H9 (cell line): ENCODE measurements at regions not wholly inside any gene's neighbourhood (a gene's known extent, or its start where the extent isn't known, plus 50 kb on each side); places are given as distances from the start of the nearest gene placed in this dataset.

ENCODE experiments used
- DNase-seq: peaks from one replicate; pipeline ENCODE4 v3.0.0-alpha.2; 2017
- H2AFZ ChIP-seq: one replicate; pipeline ENCODE4 v1.6.1; 2013; ENCODE audit warnings: mild to moderate bottlenecking, low read length, control low read depth, moderate library complexity
- H2AK5ac ChIP-seq: 2 replicates; pipeline ENCODE4 v1.6.1; 2013; ENCODE audit warnings: low read length, control low read depth, mixed read lengths; ENCODE audit not compliant: insufficient read length
- H2BK120ac ChIP-seq: one replicate; pipeline ENCODE4 v1.6.1; 2013; ENCODE audit warnings: low read depth, mild to moderate bottlenecking, low read length, control low read depth, inconsistent platforms; ENCODE audit not compliant: poor library complexity, severe bottlenecking
- H2BK12ac ChIP-seq: 2 replicates; pipeline ENCODE4 v1.6.1; 2013; ENCODE audit warnings: low read length, control low read depth, mixed read lengths, low read depth; ENCODE audit not compliant: insufficient read length
- H2BK15ac ChIP-seq: 2 replicates; pipeline ENCODE4 v1.6.1; 2013; ENCODE audit warnings: low read depth, low read length, control low read depth
- H2BK20ac ChIP-seq: one replicate; pipeline ENCODE4 v1.6.1; 2013; ENCODE audit warnings: low read depth, mild to moderate bottlenecking, low read length, control low read depth, inconsistent platforms; ENCODE audit not compliant: poor library complexity, severe bottlenecking
- H2BK5ac ChIP-seq: 2 replicates; pipeline ENCODE4 v1.6.1; 2013; ENCODE audit warnings: low read length, control low read depth, mixed read lengths; ENCODE audit not compliant: insufficient read length
- H3K14ac ChIP-seq: 2 replicates; pipeline ENCODE4 v1.6.1; 2013; ENCODE audit warnings: low read length, control low read depth; ENCODE audit not compliant: insufficient read depth
- H3K18ac ChIP-seq: 2 replicates; pipeline ENCODE4 v1.6.1; 2013; ENCODE audit warnings: low read depth, mild to moderate bottlenecking, mixed read lengths, low read length, control low read depth; ENCODE audit not compliant: insufficient read length
- H3K23ac ChIP-seq: 2 replicates; pipeline ENCODE4 v1.6.1; 2013; ENCODE audit warnings: low read length, control low read depth, mixed read lengths, low read depth; ENCODE audit not compliant: insufficient read length
- H3K23me2 ChIP-seq: 2 replicates; pipeline ENCODE4 v1.6.1; 2013; ENCODE audit warnings: low read depth, mild to moderate bottlenecking, mixed read lengths, low read length, control low read depth; ENCODE audit not compliant: insufficient read length, poor library complexity, severe bottlenecking
- H3K27ac ChIP-seq: 2 replicates; pipeline ENCODE4 v1.5.1; 2013; ENCODE audit warnings: low read length, control low read depth, mixed read lengths, low read depth; ENCODE audit not compliant: insufficient read length
- H3K27me3 ChIP-seq: 2 replicates; pipeline ENCODE4 v1.6.1; 2013; ENCODE audit warnings: low read length, control low read depth, inconsistent platforms; ENCODE audit not compliant: insufficient read depth
- H3K4ac ChIP-seq: 2 replicates; pipeline ENCODE4 v1.6.1; 2013; ENCODE audit warnings: low read depth, mild to moderate bottlenecking, control low read depth, inconsistent platforms, low read length, moderate library complexity
- H3K4me1 ChIP-seq: 2 replicates; pipeline ENCODE4 v1.6.1; 2013; ENCODE audit warnings: low read length, control low read depth, inconsistent platforms; ENCODE audit not compliant: insufficient read depth
- H3K4me2 ChIP-seq: 2 replicates; pipeline ENCODE4 v1.6.1; 2013; ENCODE audit warnings: low read length, control low read depth, mixed read lengths; ENCODE audit not compliant: insufficient read length, insufficient read depth
- H3K56ac ChIP-seq: 2 replicates; pipeline ENCODE4 v1.6.1; 2013; ENCODE audit warnings: low read depth, mild to moderate bottlenecking, mixed read lengths, low read length, control low read depth; ENCODE audit not compliant: insufficient read length
- H3K79me1 ChIP-seq: 2 replicates; pipeline ENCODE4 v1.6.1; 2013; ENCODE audit warnings: low read depth, mild to moderate bottlenecking, moderate library complexity, low read length, control low read depth, inconsistent platforms; ENCODE audit not compliant: insufficient read depth, poor library complexity, severe bottlenecking
- H3K79me2 ChIP-seq: 2 replicates; pipeline ENCODE4 v1.6.1; 2013; ENCODE audit warnings: low read length, control low read depth, inconsistent platforms; ENCODE audit not compliant: insufficient read depth
- H3K9ac ChIP-seq: 2 replicates; pipeline ENCODE4 v1.6.1; 2013; ENCODE audit warnings: low read length, control low read depth, mixed read lengths; ENCODE audit not compliant: insufficient read length; ENCODE audit errors: extremely low read depth
- H3K9me3 ChIP-seq: one replicate; pipeline ENCODE4 v1.6.1; 2013; ENCODE audit warnings: low read depth, low read length, inconsistent platforms; ENCODE audit not compliant: control insufficient read depth
- H3T11ph ChIP-seq: one replicate; pipeline ENCODE4 v1.6.1; 2013; ENCODE audit warnings: mild to moderate bottlenecking, low read length, control low read depth, inconsistent platforms
- H4K20me1 ChIP-seq: one replicate; pipeline ENCODE4 v1.6.1; 2013; ENCODE audit not compliant: control insufficient read depth, insufficient read length, insufficient read depth
- H4K5ac ChIP-seq: 2 replicates; pipeline ENCODE4 v1.6.1; 2013; ENCODE audit warnings: low read depth, mild to moderate bottlenecking, mixed read lengths, low read length, control low read depth; ENCODE audit not compliant: insufficient read length
- H4K8ac ChIP-seq: replicated peaks from 2 replicates; pipeline ENCODE4 v1.6.1; 2013; ENCODE audit warnings: low read length, control low read depth, mixed read lengths, low read depth; ENCODE audit not compliant: insufficient read length
- H4K91ac ChIP-seq: 2 replicates; pipeline ENCODE4 v1.6.1; 2013; ENCODE audit warnings: low read depth, mild to moderate bottlenecking, moderate library complexity, mixed read lengths, low read length, control low read depth; ENCODE audit not compliant: insufficient read length
- H3K27ac Mint-ChIP-seq, 3 experiments: 2 replicates in 2 of 3; 3 replicates in 1 of 3; pipeline ENCODE4 v1.8.0; 2020 to 2021; ENCODE audit warnings: mixed read lengths in 3 of 3, mild to moderate bottlenecking in 1 of 3, moderate library complexity in 1 of 3
- H3K27me3 Mint-ChIP-seq: 2 replicates; pipeline ENCODE4 v1.8.0; 2021; ENCODE audit warnings: low read depth, mild to moderate bottlenecking, moderate library complexity, mixed read lengths
- H3K36me3 Mint-ChIP-seq, 3 experiments: 2 replicates in 2 of 3; 3 replicates in 1 of 3; pipeline ENCODE4 v1.8.0; 2020 to 2021; ENCODE audit warnings: low read depth in 3 of 3, mixed read lengths in 3 of 3; ENCODE audit not compliant: insufficient read depth in 1 of 3
- H3K4me1 Mint-ChIP-seq, 2 experiments: 2 replicates each; pipeline ENCODE4 v1.8.0; 2020; ENCODE audit warnings: mixed read lengths in 2 of 2
- H3K4me3 Mint-ChIP-seq, 2 experiments: 2 replicates in 1 of 2; 3 replicates in 1 of 2; pipeline ENCODE4 v1.8.0; 2020 to 2021; ENCODE audit warnings: mild to moderate bottlenecking in 2 of 2, mixed read lengths in 2 of 2, moderate library complexity in 1 of 2
- H3K9me3 Mint-ChIP-seq, 2 experiments: 2 replicates in 1 of 2; 3 replicates in 1 of 2; pipeline ENCODE4 v1.8.0; 2020; ENCODE audit warnings: mild to moderate bottlenecking in 2 of 2, mixed read lengths in 2 of 2, moderate library complexity in 1 of 2
- WGBS: extraction: QIAGEN DNeasy Blood & Tissue Kit; methylation state at CpG from one replicate; pipeline ENCODE4 v1.1.7; 2013; ENCODE audit warnings: missing lambda C conversion rate, low lambda C conversion rate, mixed read lengths; ENCODE audit not compliant: insufficient read length; ENCODE audit errors: extremely low coverage; 5-methylcytosine and 5-hydroxymethylcytosine counted together
- TF ChIP-seq, protein P1 (sequence below): fragments of 200-600 bp; sonication (generic); conservative IDR thresholded peaks from 3 replicates; pipeline ENCODE4 v1.8.0; 2021; ENCODE audit warnings: antibody characterized with exemption, mild to moderate bottlenecking

DNA sequence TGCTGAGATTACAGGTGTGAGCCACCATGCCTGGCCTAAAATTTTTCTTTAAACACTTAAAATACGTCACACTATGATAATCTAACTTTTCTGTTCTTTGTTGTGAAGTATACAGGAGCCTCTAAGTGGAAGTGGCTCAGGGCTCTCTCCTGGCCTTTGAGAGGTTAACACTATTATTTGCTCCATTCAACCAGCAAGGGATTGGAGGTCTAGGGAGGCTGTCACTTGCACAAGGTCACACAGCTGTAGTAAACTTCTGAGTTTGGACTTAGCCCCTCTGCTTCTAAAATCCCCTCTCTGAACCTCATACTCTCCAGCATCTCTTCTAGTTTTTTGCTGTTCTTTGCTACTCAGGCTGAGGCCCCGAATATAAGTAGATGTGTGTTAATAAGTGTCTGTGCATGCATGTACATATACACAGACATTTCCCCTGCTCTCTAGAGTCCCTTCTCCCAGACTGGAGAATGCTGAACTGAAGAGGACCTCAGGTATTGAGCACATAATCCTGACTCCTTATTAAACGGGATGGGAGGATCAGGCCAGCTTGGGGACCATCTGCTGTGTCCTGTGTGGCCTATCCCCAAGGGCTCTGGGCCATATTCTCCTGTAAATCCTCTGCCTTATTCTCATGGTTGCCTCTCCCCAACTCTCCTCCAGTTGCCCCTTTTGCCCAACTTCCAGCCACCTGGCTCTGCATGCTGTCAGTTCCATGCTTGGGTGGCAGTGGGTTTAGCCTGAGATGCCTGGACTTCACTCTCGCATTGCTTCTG lies 87.0 kb upstream of the SPRY4 start:
- no peak overlapping the region for H3K9ac ChIP-seq
- peak overlapping the region in 1 of 3 experiments; percentile 87; a peak in 1 of 7 replicates for H3K27ac Mint-ChIP-seq
- no CpG with 5 or more reads among the region's 4 CpGs for WGBS
- no peak overlapping the region for H2BK5ac ChIP-seq
- H3K27ac ChIP-seq, result no peak overlapping the region
- no peak overlapping the region for H3K4me3 Mint-ChIP-seq
- H4K8ac ChIP-seq, result no peak overlapping the region
- TF ChIP-seq, protein P1, sequence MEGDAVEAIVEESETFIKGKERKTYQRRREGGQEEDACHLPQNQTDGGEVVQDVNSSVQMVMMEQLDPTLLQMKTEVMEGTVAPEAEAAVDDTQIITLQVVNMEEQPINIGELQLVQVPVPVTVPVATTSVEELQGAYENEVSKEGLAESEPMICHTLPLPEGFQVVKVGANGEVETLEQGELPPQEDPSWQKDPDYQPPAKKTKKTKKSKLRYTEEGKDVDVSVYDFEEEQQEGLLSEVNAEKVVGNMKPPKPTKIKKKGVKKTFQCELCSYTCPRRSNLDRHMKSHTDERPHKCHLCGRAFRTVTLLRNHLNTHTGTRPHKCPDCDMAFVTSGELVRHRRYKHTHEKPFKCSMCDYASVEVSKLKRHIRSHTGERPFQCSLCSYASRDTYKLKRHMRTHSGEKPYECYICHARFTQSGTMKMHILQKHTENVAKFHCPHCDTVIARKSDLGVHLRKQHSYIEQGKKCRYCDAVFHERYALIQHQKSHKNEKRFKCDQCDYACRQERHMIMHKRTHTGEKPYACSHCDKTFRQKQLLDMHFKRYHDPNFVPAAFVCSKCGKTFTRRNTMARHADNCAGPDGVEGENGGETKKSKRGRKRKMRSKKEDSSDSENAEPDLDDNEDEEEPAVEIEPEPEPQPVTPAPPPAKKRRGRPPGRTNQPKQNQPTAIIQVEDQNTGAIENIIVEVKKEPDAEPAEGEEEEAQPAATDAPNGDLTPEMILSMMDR, result no peak
- H3K36me3 Mint-ChIP-seq, result peaks cover 0 to 4% (median 0%) of the 10 kb centered on the region in 3 experiments; a peak in 1 of 7 replicates
- H3K79me1 ChIP-seq, result no peaks in the 10 kb centered on the region
- H3K14ac ChIP-seq, result no peak overlapping the region
- no peak overlapping the region for H2BK20ac ChIP-seq
- H3K9me3 ChIP-seq, result no peaks in the 10 kb centered on the region
- H3K4me1 ChIP-seq, result no peaks in the 10 kb centered on the region
- H3K4me2 ChIP-seq, result no peak overlapping the region
- H2BK12ac ChIP-seq, result no peak overlapping the region
- no peaks in the 10 kb centered on the region for H4K20me1 ChIP-seq
- no peak overlapping the region for H3K56ac ChIP-seq
- no peaks in the 10 kb centered on the region for H3K27me3 Mint-ChIP-seq
- no peak overlapping the region for H3K18ac ChIP-seq
- H3K79me2 ChIP-seq, result no peaks in the 10 kb centered on the region
- no peak overlapping the region for H3K4ac ChIP-seq
- no peak for DNase-seq
- H2BK120ac ChIP-seq, result no peak overlapping the region
- peaks cover 2 to 3% of the 10 kb centered on the region in 2 experiments; a peak in 2 of 5 replicates for H3K9me3 Mint-ChIP-seq
- no peak overlapping the region for H2AFZ ChIP-seq
- no peak overlapping the region for H4K91ac ChIP-seq
- H3T11ph ChIP-seq, result no peak overlapping the region
- no peaks in the 10 kb centered on the region for H3K27me3 ChIP-seq
- H3K23ac ChIP-seq, result no peak overlapping the region
- peaks cover 4 to 8% of the 10 kb centered on the region in 2 experiments; a peak in 2 of 4 replicates for H3K4me1 Mint-ChIP-seq
- H2BK15ac ChIP-seq, result no peak overlapping the region
- H3K23me2 ChIP-seq, result no peaks in the 10 kb centered on the region
- H4K5ac ChIP-seq, result no peak overlapping the region
- H2AK5ac ChIP-seq, result no peak overlapping the region
